Mesendoderm (in vitro differentiated cells): ENCODE measurements at regions not wholly inside any gene's neighbourhood (a gene's known extent, or its start where the extent isn't known, plus 50 kb on each side); places are given as distances from the start of the nearest gene placed in this dataset.

Experiments used
- DNase-seq: peaks from one replicate; pipeline ENCODE4 v3.0.0; 2013
- H2AK5ac ChIP-seq: 2 replicates; pipeline ENCODE4 v1.6.1; 2013; ENCODE audit warnings: low read length, inconsistent platforms
- H2BK120ac ChIP-seq: 2 replicates; pipeline ENCODE4 v1.6.1; 2013; ENCODE audit warnings: low read depth, mild to moderate bottlenecking, low read length, moderate library complexity, mixed read lengths
- H2BK15ac ChIP-seq: replicated peaks from 2 replicates; pipeline ENCODE4 v1.6.1; 2013; ENCODE audit warnings: low read depth, mild to moderate bottlenecking, moderate library complexity
- H2BK5ac ChIP-seq: 2 replicates; pipeline ENCODE4 v1.6.1; 2013; ENCODE audit warnings: low read length, inconsistent platforms
- H3K18ac ChIP-seq: 2 replicates; pipeline ENCODE4 v1.6.1; 2013; ENCODE audit warnings: mild to moderate bottlenecking, low read length, mixed read lengths
- H3K23ac ChIP-seq: one replicate; pipeline ENCODE4 v1.6.1; 2013; ENCODE audit warnings: low read length
- H3K27ac ChIP-seq: 2 replicates; pipeline ENCODE4 v1.5.1; 2013; ENCODE audit warnings: low read depth, mild to moderate bottlenecking, inconsistent platforms, low read length, moderate library complexity
- H3K27me3 ChIP-seq: 2 replicates; pipeline ENCODE4 v1.6.1; 2013; ENCODE audit warnings: low read length, control low read depth, mild to moderate bottlenecking, inconsistent platforms; ENCODE audit not compliant: insufficient read depth, poor library complexity
- H3K36me3 ChIP-seq: 2 replicates; pipeline ENCODE4 v1.6.1; 2013; ENCODE audit warnings: low read length, inconsistent platforms; ENCODE audit not compliant: control insufficient read depth, insufficient read depth
- H3K4ac ChIP-seq: one replicate; pipeline ENCODE4 v1.6.1; 2013; ENCODE audit warnings: low read depth, mild to moderate bottlenecking, low read length, moderate library complexity
- H3K4me1 ChIP-seq: 2 replicates; pipeline ENCODE4 v1.6.1; 2013; ENCODE audit warnings: low read depth, low read length, inconsistent platforms; ENCODE audit not compliant: control insufficient read depth
- H3K4me2 ChIP-seq: 2 replicates; pipeline ENCODE4 v1.6.1; 2013; ENCODE audit warnings: low read length
- H3K4me3 ChIP-seq: 2 replicates; pipeline ENCODE4 v1.5.1; 2013; ENCODE audit warnings: mild to moderate bottlenecking, low read length
- H3K56ac ChIP-seq: one replicate; pipeline ENCODE4 v1.6.1; 2013; ENCODE audit warnings: low read length
- H3K79me1 ChIP-seq: 2 replicates; pipeline ENCODE4 v1.6.1; 2013; ENCODE audit warnings: low read length, inconsistent platforms
- H3K79me2 ChIP-seq: 2 replicates; pipeline ENCODE4 v1.6.1; 2013; ENCODE audit warnings: mild to moderate bottlenecking, low read length; ENCODE audit not compliant: control insufficient read depth, insufficient read depth
- H3K9ac ChIP-seq: 2 replicates; pipeline ENCODE4 v1.6.1; 2013; ENCODE audit warnings: low read length, inconsistent platforms
- H4K5ac ChIP-seq: one replicate; pipeline ENCODE4 v1.6.1; 2013; ENCODE audit warnings: low read length
- H4K8ac ChIP-seq: one replicate; pipeline ENCODE4 v1.6.1; 2013; ENCODE audit warnings: low read depth, mild to moderate bottlenecking, control low read depth, low read length, moderate library complexity
- WGBS: extraction: QIAGEN DNeasy Blood & Tissue Kit; methylation state at CpG from one replicate; pipeline ENCODE4 v1.1.7; 2013; ENCODE audit warnings: low lambda C conversion rate, missing lambda C conversion rate; ENCODE audit not compliant: insufficient coverage; ENCODE audit errors: extremely low coverage; 5-methylcytosine and 5-hydroxymethylcytosine counted together

GRCh38 chr6:40923880-40924279, 115.1 kb downstream of the UNC5CL start:
- H4K8ac ChIP-seq = no peak overlapping the region
- H4K5ac ChIP-seq = no peak overlapping the region
- DNase-seq = no peak
- no peak overlapping the region for H2BK15ac ChIP-seq
- H2BK120ac ChIP-seq = no peak overlapping the region
- H3K9ac ChIP-seq = no peak overlapping the region
- H3K4me3 ChIP-seq = no peak overlapping the region
- no peak overlapping the region for H3K56ac ChIP-seq
- no peak overlapping the region for H3K4ac ChIP-seq
- no peak overlapping the region for H2AK5ac ChIP-seq
- no peaks in the 10 kb centered on the region for H3K79me1 ChIP-seq
- H3K27me3 ChIP-seq = no peaks in the 10 kb centered on the region
- H3K23ac ChIP-seq = no peak overlapping the region
- H3K4me1 ChIP-seq = no peaks in the 10 kb centered on the region
- H3K36me3 ChIP-seq = no peaks in the 10 kb centered on the region
- no CpG with 5 or more reads among the region's 2 CpGs for WGBS
- H3K27ac ChIP-seq = no peak overlapping the region
- H3K4me2 ChIP-seq = no peak overlapping the region
- no peak overlapping the region for H3K18ac ChIP-seq
- H2BK5ac ChIP-seq = no peak overlapping the region
- H3K79me2 ChIP-seq = no peaks in the 10 kb centered on the region

DNA sequence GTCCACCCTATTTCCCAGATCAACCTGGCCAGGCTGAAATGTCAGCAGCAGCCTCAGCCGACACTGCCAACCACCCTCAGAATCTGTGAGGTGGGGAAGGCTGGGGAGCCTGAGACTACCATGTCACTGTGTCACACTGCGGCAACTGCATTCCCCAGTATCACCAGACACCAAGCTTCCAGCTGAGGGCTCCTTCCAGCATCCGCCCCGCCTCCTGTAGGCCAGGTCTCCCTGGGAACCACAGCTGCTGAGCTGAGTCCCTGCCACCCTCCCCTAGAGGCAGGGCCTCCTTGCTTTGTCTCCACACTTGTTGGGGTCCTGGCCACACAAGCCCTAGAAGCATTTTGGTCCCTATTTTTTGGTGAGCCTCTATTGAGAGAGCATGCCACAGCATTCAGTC, 115.7 kb downstream of the UNC5CL start:
- Histone ChIP-seq H3K4me3 (no peak overlapping the region), H3K27me3 (no peaks in the 10 kb centered on the region), H2BK5ac (no peak overlapping the region), H3K79me1 (no peaks in the 10 kb centered on the region), H3K79me2 (no peaks in the 10 kb centered on the region), H3K36me3 (no peaks in the 10 kb centered on the region), H2BK15ac (no peak overlapping the region), H2BK120ac (no peak overlapping the region), H3K23ac (no peak overlapping the region), H3K9ac (no peak overlapping the region), H4K8ac (no peak overlapping the region), H2AK5ac (no peak overlapping the region), H3K4me1 (no peaks in the 10 kb centered on the region), H4K5ac (no peak overlapping the region), H3K4me2 (no peak overlapping the region), H3K56ac (no peak overlapping the region), H3K4ac (no peak overlapping the region), H3K27ac (no peak overlapping the region), H3K18ac (no peak overlapping the region)
- peak; percentile 39 for DNase-seq
- WGBS = no CpG with 5 or more reads among the region's 4 CpGs

DNA sequence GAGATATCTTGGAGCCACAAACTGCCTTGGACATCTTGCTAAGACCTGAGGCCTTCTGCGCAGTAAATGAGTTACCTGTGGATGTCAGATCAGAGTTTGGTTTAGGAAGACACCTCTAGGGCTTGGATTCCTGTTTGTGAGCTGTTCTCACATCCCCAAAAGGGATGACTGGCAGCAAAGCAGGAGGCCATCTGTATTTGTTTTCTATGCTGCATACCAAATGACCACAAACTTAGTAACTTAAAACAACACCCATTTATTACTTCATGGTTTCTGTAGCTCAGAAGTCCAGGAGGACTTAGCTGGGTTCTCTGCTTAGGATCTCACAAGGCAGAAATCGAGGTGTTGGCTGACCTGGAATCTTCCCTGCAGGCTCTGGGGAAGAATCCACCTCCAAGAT, 116.7 kb downstream of the UNC5CL start:
- no CpG with 5 or more reads among the region's 2 CpGs for WGBS
- no peak for DNase-seq

DNA sequence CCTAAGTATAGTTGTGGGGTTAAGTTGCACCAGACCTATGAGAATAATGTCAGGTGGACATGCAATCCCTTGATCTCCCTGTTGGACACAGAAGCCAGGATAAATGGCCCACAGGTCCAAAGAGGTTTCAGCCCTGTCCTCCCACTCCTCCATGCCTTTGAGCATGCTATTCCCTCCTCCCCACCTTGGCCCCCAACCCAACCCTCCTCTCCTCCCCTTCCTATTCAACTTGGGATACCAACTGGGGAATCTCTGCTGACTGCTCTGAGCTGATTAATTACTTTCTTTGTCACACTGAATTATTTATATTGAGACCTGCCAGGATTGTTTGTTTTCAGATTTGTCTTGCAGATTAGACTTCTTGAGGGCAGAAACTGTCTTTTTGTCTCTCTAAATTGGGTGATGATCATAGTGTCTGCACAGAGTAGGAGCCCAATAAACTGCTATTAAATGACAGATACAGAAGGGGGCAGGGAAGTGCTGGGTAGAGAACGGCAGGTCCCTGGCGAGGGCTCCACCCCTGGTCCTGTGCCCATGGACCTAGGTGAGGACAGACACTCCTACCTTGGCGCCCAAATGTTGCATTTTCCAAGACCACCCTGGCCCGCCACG, 120.9 kb downstream of the UNC5CL start:
- WGBS = no CpG with 5 or more reads among the region's 5 CpGs
- no peak overlapping the region for H2AK5ac ChIP-seq
- no peak overlapping the region for H2BK120ac ChIP-seq
- no peak overlapping the region for H4K5ac ChIP-seq
- H3K4me2 ChIP-seq = no peak overlapping the region
- no peaks in the 10 kb centered on the region for H3K79me2 ChIP-seq
- no peak overlapping the region for H3K23ac ChIP-seq
- no peak overlapping the region for H3K4ac ChIP-seq
- H3K4me1 ChIP-seq = no peaks in the 10 kb centered on the region
- H3K4me3 ChIP-seq = no peak overlapping the region
- no peak overlapping the region for H3K27ac ChIP-seq
- no peak overlapping the region for H3K9ac ChIP-seq
- H3K27me3 ChIP-seq = no peaks in the 10 kb centered on the region
- no peak overlapping the region for H3K18ac ChIP-seq
- DNase-seq = no peak
- no peak overlapping the region for H2BK15ac ChIP-seq
- no peaks in the 10 kb centered on the region for H3K36me3 ChIP-seq
- no peak overlapping the region for H3K56ac ChIP-seq
- no peak overlapping the region for H4K8ac ChIP-seq
- no peaks in the 10 kb centered on the region for H3K79me1 ChIP-seq
- no peak overlapping the region for H2BK5ac ChIP-seq

More for the DNA sequence above, 116.7 kb downstream of the UNC5CL start:
- no peak overlapping the region for H3K4me2 ChIP-seq
- no peak overlapping the region for H2BK5ac ChIP-seq
- H3K4me1 ChIP-seq = no peaks in the 10 kb centered on the region
- H3K36me3 ChIP-seq = no peaks in the 10 kb centered on the region
- H2BK15ac ChIP-seq = no peak overlapping the region
- no peak overlapping the region for H4K5ac ChIP-seq
- H3K79me1 ChIP-seq = no peaks in the 10 kb centered on the region
- no peak overlapping the region for H3K9ac ChIP-seq
- H3K56ac ChIP-seq = no peak overlapping the region
- H2BK120ac ChIP-seq = no peak overlapping the region
- no peak overlapping the region for H4K8ac ChIP-seq
- H2AK5ac ChIP-seq = no peak overlapping the region
- no peak overlapping the region for H3K18ac ChIP-seq
- no peak overlapping the region for H3K23ac ChIP-seq
- no peaks in the 10 kb centered on the region for H3K79me2 ChIP-seq
- no peaks in the 10 kb centered on the region for H3K27me3 ChIP-seq
- H3K4me3 ChIP-seq = no peak overlapping the region
- H3K27ac ChIP-seq = no peak overlapping the region
- no peak overlapping the region for H3K4ac ChIP-seq

GRCh38 chr6:40917603-40918002, 121.4 kb downstream of the UNC5CL start:
- H4K8ac ChIP-seq = no peak overlapping the region
- no CpG with 5 or more reads among the region's 3 CpGs for WGBS
- H3K4me3 ChIP-seq = no peak overlapping the region
- no peaks in the 10 kb centered on the region for H3K4me1 ChIP-seq
- no peak overlapping the region for H3K9ac ChIP-seq
- H2BK120ac ChIP-seq = no peak overlapping the region
- no peak overlapping the region for H2BK15ac ChIP-seq
- no peak overlapping the region for H3K18ac ChIP-seq
- H3K79me2 ChIP-seq = no peaks in the 10 kb centered on the region
- no peak for DNase-seq
- no peak overlapping the region for H3K4ac ChIP-seq
- no peak overlapping the region for H2BK5ac ChIP-seq
- no peak overlapping the region for H4K5ac ChIP-seq
- H3K27ac ChIP-seq = no peak overlapping the region
- H3K36me3 ChIP-seq = no peaks in the 10 kb centered on the region
- no peak overlapping the region for H3K23ac ChIP-seq
- H3K56ac ChIP-seq = no peak overlapping the region
- no peak overlapping the region for H2AK5ac ChIP-seq
- H3K27me3 ChIP-seq = no peaks in the 10 kb centered on the region
- H3K4me2 ChIP-seq = no peak overlapping the region
- H3K79me1 ChIP-seq = no peaks in the 10 kb centered on the region

DNA sequence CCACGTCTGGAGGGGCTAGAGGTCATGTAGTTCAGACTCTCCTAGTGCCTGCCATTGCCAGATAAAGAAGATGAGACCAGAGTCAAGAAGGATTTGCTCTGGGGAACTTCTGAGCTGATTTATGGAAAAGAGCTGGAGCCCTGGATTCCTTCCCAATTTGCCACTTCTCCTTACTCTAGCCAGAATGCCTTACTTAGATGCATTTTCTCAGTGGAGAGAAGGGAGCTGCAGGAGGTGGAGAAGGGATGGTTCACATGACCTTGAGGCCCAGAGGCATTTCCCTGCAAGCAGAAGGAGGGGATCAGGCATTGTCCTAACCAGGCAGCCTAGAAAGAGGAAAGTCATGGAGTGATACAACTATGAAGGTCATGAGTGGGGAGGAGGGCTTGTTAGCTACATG, 122.2 kb downstream of the UNC5CL start:
- Histone ChIP-seq H3K79me2 (no peaks in the 10 kb centered on the region), H3K27ac (no peak overlapping the region), H3K23ac (no peak overlapping the region), H3K79me1 (no peaks in the 10 kb centered on the region), H3K27me3 (no peaks in the 10 kb centered on the region), H4K8ac (no peak overlapping the region), H2BK5ac (no peak overlapping the region), H3K4me1 (no peaks in the 10 kb centered on the region), H3K56ac (no peak overlapping the region), H2AK5ac (no peak overlapping the region), H3K4ac (no peak overlapping the region), H3K9ac (no peak overlapping the region), H4K5ac (no peak overlapping the region), H3K18ac (no peak overlapping the region), H2BK15ac (no peak overlapping the region), H3K36me3 (no peaks in the 10 kb centered on the region), H3K4me2 (no peak overlapping the region), H3K4me3 (no peak overlapping the region), H2BK120ac (no peak overlapping the region)
- no CpG with 5 or more reads among the region's 1 CpG for WGBS
- no peak for DNase-seq
